Ramos (cell line): ENCODE measurements at regions not wholly inside any gene's neighbourhood (a gene's known extent, or its start where the extent isn't known, plus 50 kb on each side); places are given as distances from the start of the nearest gene placed in this dataset.

Source experiments
- in situ Hi-C: fragments of 300-500 bp; cut with MboI; formaldehyde crosslinking; loops from one replicate; pipeline ENCODE4 v1.14.3; 2022; ENCODE audit warnings: low sequenced_read_pairs; ENCODE audit not compliant: unreplicated experiment

DNA sequence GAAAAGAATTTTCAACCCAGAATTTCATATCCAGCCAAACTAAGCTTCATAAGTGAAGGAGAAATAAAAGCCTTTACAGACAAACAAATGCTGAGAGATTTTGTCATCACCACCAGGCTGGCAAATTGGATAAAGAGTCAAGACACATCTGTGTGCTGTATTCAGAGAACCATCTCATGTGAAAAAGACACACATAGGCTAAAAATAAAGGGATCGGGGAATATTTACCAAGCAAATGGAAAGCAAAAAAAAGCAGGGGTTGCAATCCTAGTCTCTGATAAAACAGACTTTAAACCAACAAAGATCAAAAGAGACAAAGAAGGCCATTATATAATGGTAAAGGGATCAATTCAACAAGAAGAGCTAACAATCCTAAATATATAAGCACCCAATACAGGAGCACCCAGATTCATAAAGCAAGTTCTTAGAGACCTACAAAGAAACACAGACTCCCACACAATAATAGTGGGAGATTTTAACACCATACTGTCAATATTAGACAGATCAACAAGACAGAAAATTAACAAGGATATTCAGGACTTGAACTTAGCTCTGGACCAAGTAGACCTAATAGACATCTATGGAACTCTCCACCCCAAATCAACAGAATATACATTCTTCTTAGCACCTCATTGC, 55.9 kb upstream of the ACSM6 start:
- in situ Hi-C loops: loop anchor here (10.0 kb wide), 1 partner anchor 467 kb away; no protein-coding TSS in a partner anchor

DNA sequence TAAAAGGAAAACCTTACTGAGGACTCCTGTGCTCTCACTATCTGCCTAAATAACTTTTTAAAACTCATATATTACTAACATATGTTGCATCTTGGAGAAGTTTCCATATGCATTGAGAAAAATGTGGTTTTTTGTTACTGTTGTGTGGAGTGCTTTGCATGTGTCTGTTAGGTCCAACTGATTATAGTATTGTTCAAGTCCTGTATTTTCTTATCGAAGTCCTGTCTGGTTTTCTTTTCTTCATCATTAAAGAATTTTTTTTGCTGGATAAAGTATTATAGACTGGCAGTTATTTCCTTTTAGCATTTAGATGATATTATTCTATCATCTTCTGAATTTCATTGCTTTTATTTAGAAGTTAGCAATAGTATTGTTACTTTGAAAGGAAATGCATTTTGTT, 59.5 kb upstream of the ACSM6 start:
- in situ Hi-C loops: loop anchor here (5.0 to 10.0 kb wide), 3 partner anchors 108 to 470 kb away; no protein-coding TSS in a partner anchor

DNA sequence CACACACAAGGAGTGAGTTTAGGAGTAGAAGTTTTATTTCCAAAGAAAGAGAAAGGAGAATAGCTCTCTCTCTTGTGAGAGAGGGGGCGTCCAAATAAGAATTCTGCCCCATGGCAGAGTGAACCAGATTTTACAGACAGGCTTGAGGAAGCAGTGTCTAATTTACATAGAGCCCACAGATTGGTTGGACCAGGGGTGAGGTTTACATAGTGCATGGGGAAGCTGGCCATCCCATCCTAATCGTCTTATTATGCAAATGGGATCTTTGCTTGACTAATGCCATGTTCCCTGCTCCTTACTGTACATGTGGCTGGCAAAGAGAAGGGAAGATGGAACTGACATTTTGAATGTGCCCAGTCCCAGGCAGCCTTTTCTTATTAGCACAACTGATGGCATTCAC, 60.0 kb upstream of the ACSM6 start:
- in situ Hi-C loops: loop anchor here (5.0 to 10.0 kb wide), 3 partner anchors 108 to 471 kb away; no protein-coding TSS in a partner anchor

DNA sequence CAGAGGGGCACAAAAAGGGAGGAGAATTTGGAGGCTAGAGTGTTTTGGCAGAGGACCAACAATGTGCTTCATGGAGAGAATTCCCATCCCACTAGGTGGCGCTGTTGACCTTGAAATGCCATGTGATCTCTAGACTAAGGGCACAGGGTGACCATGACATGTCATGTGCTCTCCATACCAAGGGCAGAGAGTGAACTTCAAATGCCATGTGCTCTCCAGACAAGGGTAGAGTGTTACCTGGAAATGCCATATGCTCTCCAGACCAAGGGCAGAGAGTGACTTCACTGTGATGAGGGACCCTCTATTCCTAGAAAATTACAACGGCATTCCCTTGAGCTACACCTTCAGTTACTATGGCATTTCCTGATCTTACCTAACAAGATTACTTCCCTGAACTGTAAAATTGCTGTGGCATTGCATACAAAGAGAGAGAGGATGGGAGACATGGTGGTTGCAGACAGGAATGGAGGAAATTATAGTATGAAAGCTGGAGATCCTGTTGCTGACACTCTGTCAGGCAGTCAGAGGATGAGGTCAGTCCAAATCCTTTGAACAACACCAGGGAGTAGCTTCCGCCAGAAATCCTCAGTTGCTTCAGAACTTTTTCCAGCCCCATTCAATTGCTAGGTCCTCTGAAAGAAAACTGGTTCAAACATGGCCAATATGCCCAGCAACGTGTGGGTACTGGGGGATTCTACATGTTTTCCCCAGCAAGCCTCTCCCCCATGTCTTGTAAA, 60.9 kb upstream of the ACSM6 start:
- in situ Hi-C loops: loop anchor here (5.0 to 10.0 kb wide), 3 partner anchors 109 to 472 kb away; no protein-coding TSS in a partner anchor

DNA sequence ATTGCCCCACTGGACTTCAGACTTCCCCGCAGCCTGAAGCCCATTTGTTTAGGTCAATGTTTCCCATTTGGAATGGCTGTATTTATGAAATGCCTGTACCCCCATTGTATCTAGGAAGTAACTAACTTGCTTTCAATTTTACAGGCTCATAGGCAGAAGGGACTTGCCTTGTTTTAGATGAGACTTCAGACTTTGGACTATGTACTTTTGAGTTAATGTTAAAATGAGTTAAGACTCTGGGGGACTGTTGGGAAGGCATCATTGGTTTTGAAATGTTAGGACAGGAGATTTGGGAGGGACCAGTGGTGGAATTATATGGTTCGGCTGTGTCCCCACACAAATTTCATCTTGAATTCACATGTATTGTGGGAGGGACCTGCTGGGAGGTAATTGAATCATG, 61.1 kb upstream of the CYP2C8 start:
- in situ Hi-C loops: loop anchor here (5.0 to 10.0 kb wide), 3 partner anchors 112 to 474 kb away; no protein-coding TSS in a partner anchor

DNA sequence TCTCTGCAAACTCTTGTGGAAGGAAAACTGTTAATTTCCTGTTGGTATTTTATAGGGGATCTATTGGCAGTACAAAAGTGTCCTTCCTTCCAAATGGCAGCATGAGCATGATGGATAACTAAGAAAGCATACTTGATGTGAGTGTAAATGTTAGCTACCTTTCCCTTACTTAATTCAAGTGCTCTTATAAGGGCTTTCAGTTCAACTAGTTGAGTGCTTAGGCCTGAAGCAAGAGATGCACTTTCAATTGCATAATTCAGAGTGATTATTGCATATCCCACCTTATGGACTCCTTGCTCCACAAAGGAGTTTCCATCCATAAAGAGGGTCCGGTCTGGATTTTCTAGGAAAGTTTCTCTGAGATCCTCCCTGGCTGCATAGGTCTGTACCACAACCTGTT, 56.3 kb upstream of the CYP2C8 start:
- in situ Hi-C loops: no loop called here

DNA sequence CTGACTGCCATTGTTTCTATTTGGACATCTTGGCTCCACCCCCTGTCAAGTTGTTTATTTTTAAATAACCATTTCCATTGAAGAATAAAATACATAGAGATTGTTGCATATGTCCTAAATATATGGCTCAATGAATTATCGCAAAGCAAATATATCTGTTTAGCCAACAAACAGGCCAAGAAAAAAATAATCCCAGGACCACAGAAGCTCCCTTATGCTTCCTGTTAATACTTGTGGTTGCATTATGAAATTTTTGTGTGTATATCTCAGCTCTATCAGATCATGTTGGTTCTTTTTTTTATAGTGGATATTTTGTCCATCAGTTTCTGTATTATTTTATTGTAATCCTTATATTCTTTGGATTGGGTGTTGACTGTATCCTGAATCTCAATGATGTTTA, 53.4 kb upstream of the CYP2C8 start:
- in situ Hi-C loops: no loop called here

DNA sequence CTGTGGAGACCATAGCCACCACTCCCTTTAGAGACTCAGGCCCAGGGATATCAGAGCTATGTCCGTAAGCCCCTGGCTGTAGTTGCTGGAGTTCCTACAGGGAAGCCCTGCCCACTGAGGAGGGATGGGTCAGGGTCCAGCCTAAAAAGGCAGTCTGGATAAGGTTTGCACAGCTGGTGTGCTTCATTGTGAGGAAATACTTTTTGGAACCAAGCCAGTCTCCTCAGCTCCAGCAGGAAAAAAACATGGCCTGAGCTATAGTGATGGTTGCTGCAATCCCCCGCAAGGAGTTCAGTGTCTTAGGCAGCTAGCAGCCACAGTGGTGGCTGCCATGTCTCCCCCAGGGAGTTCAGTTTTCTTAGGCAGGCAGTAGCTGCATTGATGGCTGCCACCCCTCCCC, 52.6 kb upstream of the CYP2C8 start:
- in situ Hi-C loops: no loop called here
